GM12878 (cell line): ENCODE measurements at regions not wholly inside any gene's neighbourhood (a gene's known extent, or its start where the extent isn't known, plus 50 kb on each side); places are given as distances from the start of the nearest gene placed in this dataset.

Experiments
- ATAC-seq: fragments of 200-7000 bp; cut with Tn5 transposase; 3 replicates; pipeline ENCODE4 v1.9.1; 2020; ENCODE audit warnings: mild to moderate bottlenecking, moderate library complexity
- BruUV-seq: library from RNA; stranded (reverse); fragments of 400-500 nt; replicated peaks from 2 replicates; lab custom pipeline; 2021; lab: Mats Ljungman, UMichigan
- CTCF ChIA-PET: fragments of 300-600 bp; sonication (Branson Sonifier 250); formaldehyde crosslinking; extraction: SDS; loops from one replicate; lab custom pipeline; 2021; ENCODE audit warnings: inconsistent platforms; lab: Yijun Ruan, JAX
- POLR2A ChIA-PET: fragments of 350-600 bp; formaldehyde crosslinking; extraction: SDS; loops from one replicate; lab custom pipeline; 2021; ENCODE audit warnings: inconsistent platforms; lab: Charles Lee
- RAD21 ChIA-PET: fragments of 300-600 bp; sonication (Branson Sonifier 250); formaldehyde crosslinking; loops from one replicate; lab custom pipeline; 2023; ENCODE audit warnings: antibody characterized with exemption; ENCODE audit not compliant: unreplicated experiment; lab: Charles Lee
- SMC1A ChIA-PET: fragments of 300-600 bp; sonication (Branson Sonifier 250); formaldehyde crosslinking; loops from one replicate; lab custom pipeline; 2023; ENCODE audit not compliant: unreplicated experiment, uncharacterized antibody; lab: Charles Lee
- DNase-seq: peaks from one replicate; pipeline ENCODE4 v3.0.0-alpha.2; 2011; ENCODE audit warnings: low read depth, low spot score
- FAIRE-seq: peaks from 3 replicates; lab custom pipeline; 2011; peaks lifted over from hg19 to GRCh38; lab: Jason Lieb, UNC
- H2AFZ ChIP-seq: 2 replicates; pipeline ENCODE4 v1.6.0; 2011; ENCODE audit warnings: low read depth, low read length, control low read depth; ENCODE audit not compliant: control insufficient read depth
- H3K27ac ChIP-seq: 2 replicates; pipeline ENCODE4 v1.5.1; 2011; ENCODE audit warnings: control low read depth; ENCODE audit not compliant: control insufficient read depth, insufficient read depth
- H3K27me3 ChIP-seq, 2 experiments: replicated peaks in 1 of 2; 2 replicates each; pipeline versions ENCODE4 v1.6.0 to v1.6.1; 2011; ENCODE audit warnings: low read length in 1 of 2; ENCODE audit not compliant: control insufficient read depth in 2 of 2, insufficient read depth in 2 of 2
- H3K36me3 ChIP-seq, 2 experiments: 2 replicates each; pipeline ENCODE4 v1.5.1; 2011; ENCODE audit warnings: low read length in 1 of 2; ENCODE audit not compliant: control insufficient read depth in 2 of 2, insufficient read depth in 2 of 2
- H3K4me1 ChIP-seq: 2 replicates; pipeline ENCODE4 v1.6.1; 2011; ENCODE audit warnings: mild to moderate bottlenecking, low read length, moderate library complexity, mixed read lengths; ENCODE audit not compliant: control insufficient read depth, insufficient read depth
- H3K4me2 ChIP-seq: 2 replicates; pipeline ENCODE4 v1.6.0; 2011; ENCODE audit warnings: control low read depth; ENCODE audit not compliant: control insufficient read depth, insufficient read depth
- H3K4me3 ChIP-seq: fragments of 200-600 bp; sonication (generic); 2 replicates; pipeline ENCODE4 v1.5.1; 2016
- H3K79me2 ChIP-seq: 2 replicates; pipeline ENCODE4 v1.6.0; 2011; ENCODE audit warnings: low read length; ENCODE audit not compliant: control insufficient read depth, insufficient read depth
- H3K9ac ChIP-seq: 2 replicates; pipeline ENCODE4 v1.8.0; 2011; ENCODE audit warnings: low read length, control low read depth, mixed read lengths; ENCODE audit not compliant: control insufficient read depth, insufficient read depth
- H3K9me3 ChIP-seq: replicated peaks from 3 replicates; pipeline ENCODE4 v1.5.1; 2011; ENCODE audit warnings: mild to moderate bottlenecking, low read length; ENCODE audit not compliant: control insufficient read depth, insufficient read depth
- H4K20me1 ChIP-seq: 2 replicates; pipeline ENCODE4 v1.6.0; 2011; ENCODE audit not compliant: control insufficient read depth, insufficient read depth
- ATF3 ChIP-seq: IDR thresholded peaks from 2 replicates; pipeline ENCODE4 v1.6.1; 2011; ENCODE audit warnings: low read depth, mild to moderate bottlenecking, low read length, moderate library complexity, borderline replicate concordance; ENCODE audit errors: extremely low read depth
- ATF7 ChIP-seq: fragments of 450-650 bp; IDR thresholded peaks from 2 replicates; pipeline ENCODE4 v1.6.1; 2016; ENCODE audit warnings: low read depth, mild to moderate bottlenecking
- CEBPZ ChIP-seq: fragments of 150-350 bp; IDR thresholded peaks from 2 replicates; pipeline ENCODE4 v1.6.1; 2016; ENCODE audit warnings: low read depth, low read length
- CHD4 ChIP-seq: fragments of 200-600 bp; sonication (generic); IDR thresholded peaks from 2 replicates; pipeline ENCODE4 v1.6.1; 2016; ENCODE audit warnings: mild to moderate bottlenecking
- IKZF1 ChIP-seq: fragments of 450-650 bp; conservative IDR thresholded peaks from 2 replicates; pipeline ENCODE4 v1.6.1; 2017; ENCODE audit warnings: antibody characterized with exemption, mild to moderate bottlenecking
- MTA2 ChIP-seq: fragments of 450-650 bp; IDR thresholded peaks from 2 replicates; pipeline ENCODE4 v1.6.1; 2016; ENCODE audit warnings: low read depth, mild to moderate bottlenecking, moderate library complexity
- PAX5 ChIP-seq: IDR thresholded peaks from 2 replicates; pipeline ENCODE4 v1.6.1; 2011; ENCODE audit warnings: low read depth, low read length, borderline replicate concordance
- STAT3 ChIP-seq: IDR thresholded peaks from 2 replicates; pipeline ENCODE4 v1.6.1; 2011; ENCODE audit warnings: low read depth, low read length, improper control_type of control experiment
- ZBTB11 ChIP-seq: fragments of 450-650 bp; formaldehyde crosslinking; IDR thresholded peaks from 2 replicates; pipeline ENCODE4 v1.5.0; 2022; ENCODE audit warnings: mild to moderate bottlenecking, missing genetic modification characterization
- ZBTB40 ChIP-seq: fragments of 450-650 bp; IDR thresholded peaks from 2 replicates; pipeline ENCODE4 v1.6.1; 2016; ENCODE audit warnings: mild to moderate bottlenecking, moderate library complexity, borderline replicate concordance
- WGBS: methylation state at CpG from one replicate; pipeline ENCODE4 v1.1.6; 2016; ENCODE audit warnings: low lambda C conversion rate; ENCODE audit not compliant: insufficient replicate concordance, insufficient coverage; ENCODE audit errors: missing lambda C conversion rate; 5-methylcytosine and 5-hydroxymethylcytosine counted together
- in situ Hi-C: fragments of 300-500 bp; cut with MboI; formaldehyde crosslinking; loops from 9 replicates; pipeline ENCODE4 v1.14.3; 2018; ENCODE audit warnings: mixed read lengths
- intact Hi-C: fragments of 100-400 bp; cut with micrococcal nuclease; formaldehyde crosslinking; loops from one replicate; pipeline ENCODE4 v1.14.2; 2022; ENCODE audit not compliant: unreplicated experiment

GRCh38 chr12:16437926-16438325 is 90.5 kb downstream of the MGST1 start (continued):
- TF ChIP-seq CEBPZ (no peak), STAT3 (no peak), CHD4 (no peak), IKZF1 (no peak)

GRCh38 chr12:16449459-16449858 is 102.0 kb downstream of the MGST1 start:
- Histone ChIP-seq H3K4me3 (no peak overlapping the region), H3K27ac (no peak overlapping the region), H2AFZ (no peak overlapping the region), H3K79me2 (no peaks in the 10 kb centered on the region), H3K9ac (no peak overlapping the region), H4K20me1 (no peaks in the 10 kb centered on the region), H3K4me2 (no peak overlapping the region), H3K36me3 (no peaks in the 10 kb centered on the region), H3K4me1 (no peaks in the 10 kb centered on the region), H3K27me3 (no peaks in the 10 kb centered on the region; a peak in 1 of 4 replicates), H3K9me3 (no peaks in the 10 kb centered on the region; the same call in 2 of the 3 replicates)
- no peak for ATAC-seq
- FAIRE-seq, result no peak
- DNase-seq, result no peak
- intact Hi-C loops, result no loop called here
- in situ Hi-C loops, result no loop called here
- ChIA-PET POLR2A (no interaction called here), CTCF (interaction anchor here (0.8 to 2.0 kb wide), 10 partner anchors 8 to 748 kb away, joined by 3 to 5 read pairs (median 3); no protein-coding TSS in a partner anchor), RAD21 (interaction anchor here (1.3 to 2.7 kb wide), 4 partner anchors 19 to 490 kb away, joined by 3 to 11 read pairs (median 4); no protein-coding TSS in a partner anchor), SMC1A (interaction anchor here (0.7 to 1.8 kb wide), 11 partner anchors 50 to 1192 kb away, joined by 3 to 9 read pairs (median 3); no protein-coding TSS in a partner anchor)
- no TSS peak for BruUV-seq
- WGBS, result 0% methylated on average over 2 of the region's 2 CpGs
- no peak for TF ChIP-seq ATF3
- TF ChIP-seq MTA2, result no peak
- TF ChIP-seq ZBTB40, result no peak
- TF ChIP-seq ATF7, result no peak
- TF ChIP-seq ZBTB11 (CRISPR knock-in tag), result no peak
- no peak for TF ChIP-seq PAX5
